Sigmoid colon (tissue), 6 donors: ENCODE measurements at regions not wholly inside any gene's neighbourhood (a gene's known extent, or its start where the extent isn't known, plus 50 kb on each side); places are given as distances from the start of the nearest gene placed in this dataset.

Experiments
- DNase-seq: peaks from one replicate; pipeline ENCODE4 v3.0.0-alpha.2; 2019
- H3K27ac ChIP-seq, 4 donors: fragments of 200-600 bp; sonication (generic); one replicate each; pipeline ENCODE4 v1.5.1; 2016 to 2019; ENCODE audit warnings: mild to moderate bottlenecking in 1 of 4
- H3K27me3 ChIP-seq, 3 donors: fragments of 200-600 bp; sonication (generic); one replicate each; pipeline ENCODE4 v1.5.1; 2019; ENCODE audit warnings: mild to moderate bottlenecking in 1 of 3
- H3K36me3 ChIP-seq, 4 donors: fragments of 200-600 bp; sonication (generic); one replicate each; pipeline ENCODE4 v1.5.1; 2016 to 2019
- H3K4me1 ChIP-seq, 4 donors: fragments of 200-600 bp; sonication (generic); one replicate each; pipeline ENCODE4 v1.5.1; 2017 to 2019
- H3K4me3 ChIP-seq, 4 donors: fragments of 200-600 bp; sonication (generic); one replicate each; pipeline ENCODE4 v1.5.1; 2017 to 2019; ENCODE audit warnings: mild to moderate bottlenecking in 2 of 4, moderate library complexity in 1 of 4
- H3K9me3 ChIP-seq, 4 donors: fragments of 200-600 bp in 3 of 4; sonication (generic) in 3 of 4; one replicate each; pipeline versions ENCODE4 v1.5.1 to v1.6.1; 2013 to 2019
- CTCF ChIP-seq, 4 experiments: fragments of 450-650 bp in 3 of 4; fragments of 200-600 bp in 1 of 4; IDR thresholded peaks; one replicate each; pipeline ENCODE4 v1.5.1; 2016 to 2019; ENCODE audit warnings: antibody characterized with exemption in 4 of 4, mild to moderate bottlenecking in 3 of 4, moderate library complexity in 2 of 4
- EP300 ChIP-seq, 4 donors: sonication (generic); formaldehyde crosslinking; IDR thresholded peaks; one replicate each; pipeline ENCODE4 v1.6.1; 2017; ENCODE audit warnings: antibody characterized with exemption in 4 of 4
- POLR2A ChIP-seq, 2 donors: fragments of 450-650 bp; IDR thresholded peaks; one replicate each; pipeline ENCODE4 v1.6.1; 2016; ENCODE audit warnings: antibody characterized with exemption in 2 of 2, mild to moderate bottlenecking in 2 of 2, moderate library complexity in 2 of 2
- POLR2AphosphoS5 ChIP-seq, 4 donors: sonication (generic); formaldehyde crosslinking; IDR thresholded peaks; one replicate each; pipeline ENCODE4 v1.6.1; 2017; ENCODE audit warnings: antibody characterized with exemption in 4 of 4
- WGBS, 2 donors: extraction: QIAGEN DNeasy Blood & Tissue Kit; methylation state at CpG; one replicate each; pipeline ENCODE4 v1.1.7; 2013; 5-methylcytosine and 5-hydroxymethylcytosine counted together
- intact Hi-C: fragments of 100-400 bp; cut with DNase I; formaldehyde crosslinking; loops from one replicate; pipeline ENCODE4 v1.15.1; 2023
- donor health status: healthy with polysubstance abuse.
- donor health status: healthy.

GRCh38 chr15:85874236-85874635, 79.5 kb upstream of the KLHL25 start:
- no peak for DNase-seq
- H3K36me3 ChIP-seq: no peaks in the 10 kb centered on the region
- no peak overlapping the region for H3K4me3 ChIP-seq
- H3K27ac ChIP-seq: no peak overlapping the region
- WGBS, 2 donors: 83 to 85% methylated on average over 2 of the region's 2 CpGs
- intact Hi-C loops: no loop called here
- no peaks in the 10 kb centered on the region for H3K9me3 ChIP-seq
- H3K27me3 ChIP-seq: peaks cover 0 to 44% (median 0%) of the 10 kb centered on the region in 3 donors
- H3K4me1 ChIP-seq: no peaks in the 10 kb centered on the region
- TF ChIP-seq POLR2A (IDR thresholded peaks at IDR 0.05) (no peak), CTCF (IDR thresholded peaks at IDR 0.05) (no peak), POLR2AphosphoS5 (IDR thresholded peaks at IDR 0.05) (no peak), EP300 (IDR thresholded peaks at IDR 0.05) (no peak)

GRCh38 chr15:85875756-85876155, 81.0 kb upstream of the KLHL25 start:
- Histone ChIP-seq H3K36me3 (no peaks in the 10 kb centered on the region), H3K9me3 (no peaks in the 10 kb centered on the region), H3K27me3 (peaks cover 0 to 36% (median 0%) of the 10 kb centered on the region in 3 donors), H3K27ac (no peak overlapping the region), H3K4me1 (no peaks in the 10 kb centered on the region), H3K4me3 (no peak overlapping the region)
- WGBS, 2 donors: 80% methylated on average over 2 of the region's 2 CpGs
- no peak for DNase-seq
- intact Hi-C loops: no loop called here
- no peak for TF ChIP-seq POLR2A (IDR thresholded peaks at IDR 0.05)
- TF ChIP-seq EP300 (IDR thresholded peaks at IDR 0.05): no peak
- TF ChIP-seq POLR2AphosphoS5 (IDR thresholded peaks at IDR 0.05): no peak
- no peak for TF ChIP-seq CTCF (IDR thresholded peaks at IDR 0.05)

DNA sequence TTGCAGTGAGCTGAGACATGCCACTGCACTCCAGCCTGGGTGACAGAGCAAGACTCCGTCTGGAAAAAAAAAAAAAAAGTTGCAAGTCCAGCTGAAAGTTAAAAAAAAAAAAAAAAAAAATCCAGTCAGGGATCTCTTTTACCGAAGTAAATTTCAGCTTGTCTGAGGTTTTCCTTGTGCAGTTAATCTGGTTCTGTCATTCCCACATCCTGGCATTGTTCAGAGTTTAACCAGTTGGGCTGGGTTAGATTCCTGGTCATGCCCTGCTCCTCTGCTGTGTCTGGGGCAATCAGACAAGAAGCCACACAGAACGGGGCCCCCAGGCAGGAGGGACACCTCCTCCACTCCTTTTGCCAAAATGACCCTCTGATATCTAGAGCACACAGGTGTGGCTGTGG, 84.1 kb upstream of the KLHL25 start:
- no peak overlapping the region for H3K27ac ChIP-seq
- DNase-seq: no peak
- H3K4me3 ChIP-seq: no peak overlapping the region
- TF ChIP-seq POLR2AphosphoS5 (IDR thresholded peaks at IDR 0.05) (no peak), POLR2A (IDR thresholded peaks at IDR 0.05) (no peak), EP300 (IDR thresholded peaks at IDR 0.05) (no peak), CTCF (IDR thresholded peaks at IDR 0.05) (no peak)
- H3K36me3 ChIP-seq: no peaks in the 10 kb centered on the region
- H3K4me1 ChIP-seq: no peaks in the 10 kb centered on the region
- 5 to 11% methylated on average over 3 of the region's 3 CpGs for WGBS, 2 donors
- no peaks in the 10 kb centered on the region for H3K9me3 ChIP-seq
- intact Hi-C loops: no loop called here
- H3K27me3 ChIP-seq: peaks cover 0 to 12% (median 0%) of the 10 kb centered on the region in 3 donors

DNA sequence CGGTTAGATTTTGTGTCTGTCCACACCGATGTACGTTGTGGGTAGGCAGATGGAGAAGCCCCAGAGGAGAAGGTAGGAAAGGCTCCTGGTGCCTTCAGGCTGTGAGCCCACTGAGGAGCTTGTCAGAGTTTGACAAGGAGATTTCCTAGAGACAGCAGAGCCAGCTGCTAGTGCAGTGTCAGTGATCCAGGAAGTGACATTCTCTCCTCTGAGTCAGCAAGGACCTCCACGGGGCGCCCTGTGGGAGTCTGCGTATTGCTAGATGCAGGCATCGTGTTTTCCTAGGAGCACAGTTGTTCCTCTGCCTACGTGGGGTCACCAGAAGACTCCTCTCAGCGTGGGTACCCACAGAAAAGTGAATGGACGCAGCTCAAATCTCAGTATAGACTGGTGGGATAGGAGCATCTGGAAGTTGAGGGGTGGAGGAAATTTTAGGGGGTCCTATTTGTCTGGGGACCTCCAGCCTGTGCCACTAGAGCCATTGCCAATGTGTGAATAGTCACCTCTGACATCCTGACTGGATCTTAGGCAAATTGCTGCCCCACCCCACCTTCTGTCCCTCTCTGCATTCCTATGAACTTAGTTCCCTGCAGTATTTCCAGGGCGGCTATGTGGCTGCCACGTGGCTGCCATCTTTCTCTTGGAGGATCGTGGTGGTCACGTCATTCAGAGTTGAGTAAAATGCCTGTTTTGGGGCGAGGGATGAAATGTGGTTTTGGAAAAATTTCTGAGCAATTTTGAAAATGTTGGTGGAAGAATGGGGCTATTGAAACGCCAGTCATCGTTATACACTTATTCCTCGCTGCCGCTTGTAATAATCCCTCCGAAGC, 84.8 kb upstream of the KLHL25 start:
- Histone ChIP-seq H3K36me3 (no peaks in the 10 kb centered on the region), H3K27ac (no peak overlapping the region), H3K27me3 (peaks cover 0 to 7% (median 0%) of the 10 kb centered on the region in 3 donors), H3K9me3 (no peaks in the 10 kb centered on the region), H3K4me1 (no peaks in the 10 kb centered on the region), H3K4me3 (no peak overlapping the region)
- TF ChIP-seq CTCF (IDR thresholded peaks at IDR 0.05): no peak
- no peak for TF ChIP-seq POLR2A (IDR thresholded peaks at IDR 0.05)
- TF ChIP-seq POLR2AphosphoS5 (IDR thresholded peaks at IDR 0.05): no peak
- no peak for TF ChIP-seq EP300 (IDR thresholded peaks at IDR 0.05)
- WGBS, 2 donors: 54 to 61% methylated on average over 20 of the region's 20 CpGs
- intact Hi-C loops: no loop called here
- DNase-seq: no peak
